ENCODE measurements at regions not wholly inside any gene's neighbourhood (a gene's known extent, or its start where the extent isn't known, plus 50 kb on each side); places are given as distances from the start of the nearest gene placed in this dataset.
"Not testable (repeated sequence)": the region's sequence is repeated elsewhere in the genome, so short reads cannot be mapped to it uniquely, and the experiment has no call there.

DNA sequence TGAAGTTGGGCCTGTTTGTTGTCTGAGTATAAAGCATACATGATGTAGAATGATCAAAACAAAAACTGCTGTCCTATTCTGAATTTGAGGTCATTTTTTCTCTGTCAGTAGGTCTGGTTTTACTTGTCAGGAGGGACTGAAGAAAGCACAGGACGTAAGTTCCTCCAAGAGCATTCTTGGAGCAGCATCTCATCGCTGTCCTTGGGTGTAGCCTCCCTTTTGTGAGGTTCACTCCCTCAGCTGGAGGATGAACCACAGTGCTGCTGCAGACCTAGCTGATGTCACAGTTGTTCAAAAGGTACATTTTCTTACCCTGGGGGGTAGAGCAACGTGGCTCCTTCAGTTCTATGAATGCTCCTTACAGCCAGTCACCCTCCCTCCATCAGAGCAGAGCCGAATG lies 490.0 kb upstream of the TBL1XR1 start:
- no peak for DNase-seq (ENCODE audit: extremely low read depth in 1 of 2, low read depth in 1 of 2)

- no peak for DNase-seq (ENCODE audit: extremely low read depth in 1 of 2, low read depth in 1 of 2)
Measured at GRCh38 chr3:177688152-177688551, 490.9 kb upstream of the TBL1XR1 start.

DNA sequence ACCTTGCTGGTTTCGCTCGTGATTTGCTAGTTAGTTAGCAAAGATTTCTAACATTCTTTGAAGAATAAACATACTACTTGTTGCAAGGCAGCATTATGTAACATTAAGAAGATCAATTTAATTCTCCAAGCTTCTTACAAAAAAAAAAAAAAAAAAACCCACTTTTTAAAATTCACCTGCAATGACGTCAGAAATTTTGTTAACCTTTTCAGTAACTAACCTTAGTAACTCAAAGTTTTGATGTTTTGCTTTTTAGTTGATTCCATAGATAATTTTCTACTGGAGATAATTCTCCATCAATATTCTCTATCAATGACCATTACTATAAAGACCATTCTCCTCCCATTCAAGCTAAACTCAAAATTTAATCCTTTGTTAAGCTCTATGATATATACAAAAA lies 491.8 kb upstream of the TBL1XR1 start:
- DNase-seq (ENCODE audit: extremely low read depth in 1 of 2, low read depth in 1 of 2), result no peak

DNA sequence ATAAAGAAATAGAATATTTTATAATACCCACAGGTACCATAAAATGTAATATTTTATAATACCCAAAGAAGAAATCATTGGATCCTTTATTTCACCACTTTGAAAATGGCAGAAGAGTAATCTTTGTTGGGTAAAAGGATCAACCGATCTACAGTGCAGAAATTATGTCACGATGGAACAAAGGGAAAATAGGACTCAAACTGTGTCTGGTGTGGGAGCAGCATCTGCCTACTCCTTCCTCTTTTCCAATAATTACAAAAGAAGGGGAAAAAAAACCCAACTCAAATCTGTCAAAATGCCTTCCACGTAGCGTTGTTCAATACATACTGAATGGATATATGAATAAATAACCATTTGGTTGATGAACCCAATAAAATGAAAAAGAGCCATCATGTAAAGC lies 492.6 kb upstream of the TBL1XR1 start:
- no peak for DNase-seq (ENCODE audit: extremely low read depth in 1 of 2, low read depth in 1 of 2)

GRCh38 chr3:177690306-177690705 lies 493.0 kb upstream of the TBL1XR1 start:
- DNase-seq (ENCODE audit: extremely low read depth in 1 of 2, low read depth in 1 of 2), result no peak

DNA sequence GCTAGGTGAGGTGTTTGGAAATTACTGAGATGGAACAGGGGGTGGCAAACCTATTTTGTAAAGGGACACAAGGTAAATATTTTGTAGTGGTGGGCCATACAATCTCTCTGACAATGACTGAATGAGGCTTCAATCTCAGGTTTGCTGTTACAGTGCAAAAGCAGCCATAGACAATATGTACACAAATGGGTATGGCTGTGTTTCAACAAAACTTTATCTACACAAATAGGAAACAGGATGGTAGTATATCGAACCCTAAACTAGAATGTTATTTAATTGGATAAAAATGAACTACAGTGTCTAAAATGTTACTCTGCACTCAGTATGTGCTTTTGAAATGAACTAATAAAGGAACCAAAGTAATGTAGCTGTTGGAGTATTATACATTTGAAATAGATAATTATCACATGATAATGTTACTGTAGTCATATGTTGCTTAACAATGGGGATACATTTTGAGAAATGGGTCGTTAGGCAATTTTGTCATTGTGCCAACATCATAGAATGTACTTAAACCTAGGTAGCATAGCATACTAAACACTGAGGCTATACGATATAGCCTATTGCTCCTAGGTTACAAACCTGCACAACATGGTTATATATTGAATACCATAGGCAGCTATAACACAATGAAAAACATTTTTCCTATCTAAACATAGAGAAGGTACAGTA lies 495.2 kb upstream of the TBL1XR1 start:
- no peak for DNase-seq (ENCODE audit: extremely low read depth in 1 of 2, low read depth in 1 of 2)

DNA sequence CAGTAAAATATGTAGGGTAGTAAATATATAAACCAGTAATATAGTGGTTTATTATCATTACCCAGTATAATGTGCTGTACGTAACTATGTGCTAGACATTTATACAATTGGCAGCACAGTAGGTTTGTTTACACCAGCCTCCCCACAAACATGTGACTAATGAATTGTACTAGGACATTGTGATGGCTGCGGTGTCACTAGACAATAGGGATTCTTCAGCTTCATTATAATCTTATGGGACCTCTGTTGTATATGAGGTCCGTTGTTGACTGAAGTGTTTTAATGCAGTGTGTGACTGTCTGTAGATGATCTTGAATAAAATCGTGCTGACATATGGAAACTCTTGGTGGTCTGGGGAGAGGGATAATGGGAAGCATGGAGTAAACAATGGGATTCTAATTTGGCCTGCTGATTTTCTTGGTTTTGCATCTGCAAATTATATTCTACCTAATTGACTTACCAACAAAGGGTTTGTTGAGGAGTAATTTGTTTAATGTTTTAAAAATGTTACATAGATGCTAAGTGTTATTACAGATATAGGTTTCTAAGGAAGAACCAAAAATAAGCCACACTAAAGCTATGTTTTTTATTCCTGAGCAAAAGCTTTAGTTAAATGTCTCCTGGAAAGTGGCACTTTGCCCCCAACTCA lies 496.5 kb upstream of the TBL1XR1 start:
- DNase-seq (ENCODE audit: extremely low read depth in 1 of 2, low read depth in 1 of 2), result no peak

DNA sequence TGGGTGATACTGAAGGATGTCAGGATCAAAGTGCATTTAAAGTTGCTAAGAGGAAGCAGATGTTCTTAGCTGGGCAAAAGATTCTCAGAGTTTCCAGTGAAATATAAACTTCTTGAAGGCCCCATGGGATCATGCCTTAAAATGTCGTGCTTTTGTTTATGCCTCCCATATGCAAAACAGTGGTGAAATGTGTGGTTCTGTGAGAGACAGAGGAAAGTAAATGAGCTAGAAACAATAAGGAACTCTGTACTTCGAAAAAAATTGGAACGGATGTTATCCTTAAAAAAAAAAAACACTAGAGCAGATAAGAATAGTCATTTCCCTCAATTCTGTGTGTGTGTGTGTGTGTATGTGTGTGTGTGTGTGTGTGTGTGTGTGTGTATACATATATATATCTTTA lies 497.0 kb upstream of the TBL1XR1 start:
- no peak for DNase-seq (ENCODE audit: extremely low read depth in 1 of 2, low read depth in 1 of 2)

DNA sequence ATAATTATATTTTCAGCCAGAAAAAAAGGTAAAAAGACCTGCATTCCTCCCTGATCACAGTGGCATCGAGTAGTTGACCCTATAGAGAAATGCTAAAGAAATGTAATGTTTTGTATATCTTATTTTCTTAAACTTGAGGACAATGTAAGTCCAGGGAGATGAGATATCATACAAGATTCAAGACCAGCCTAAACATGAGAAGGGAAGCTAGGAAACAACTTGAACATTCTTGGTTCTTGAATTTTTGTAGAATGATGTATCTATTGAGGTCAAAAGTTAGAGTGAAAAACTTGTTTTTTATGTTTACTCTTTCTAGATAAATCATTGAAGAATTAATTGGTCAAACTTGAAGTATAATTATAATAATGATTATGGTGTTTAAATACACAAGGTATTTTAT lies 497.7 kb upstream of the TBL1XR1 start:
- no peak for DNase-seq (ENCODE audit: extremely low read depth in 1 of 2, low read depth in 1 of 2)

- DNase-seq (ENCODE audit: extremely low read depth in 1 of 2, low read depth in 1 of 2), result no peak
Measured at GRCh38 chr3:177700117-177700516, 502.8 kb upstream of the TBL1XR1 start.

DNA sequence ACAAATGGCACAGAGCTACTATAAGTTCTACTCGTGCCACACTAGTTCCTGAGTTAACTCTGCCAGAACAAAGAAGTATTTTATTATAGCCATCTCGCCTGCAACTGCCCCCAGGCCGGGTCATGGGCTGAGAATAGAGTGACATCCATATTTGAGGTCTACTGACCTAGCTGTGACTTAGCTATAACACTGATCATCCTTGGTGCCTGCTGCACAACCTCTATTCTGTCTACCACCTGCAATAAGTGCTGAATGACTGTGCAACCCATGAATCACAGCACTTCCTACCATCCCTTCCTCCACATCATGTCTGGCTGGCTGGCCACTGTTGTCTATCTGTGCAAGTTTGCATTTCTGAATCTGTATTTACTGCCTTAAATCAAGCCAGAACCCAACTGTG lies 506.5 kb upstream of the TBL1XR1 start:
- DNase-seq (ENCODE audit: extremely low read depth in 1 of 2, low read depth in 1 of 2), result no peak

- DNase-seq (ENCODE audit: extremely low read depth in 1 of 2, low read depth in 1 of 2), result no peak
Measured at GRCh38 chr3:177705976-177706823, 508.9 kb upstream of the TBL1XR1 start.

DNA sequence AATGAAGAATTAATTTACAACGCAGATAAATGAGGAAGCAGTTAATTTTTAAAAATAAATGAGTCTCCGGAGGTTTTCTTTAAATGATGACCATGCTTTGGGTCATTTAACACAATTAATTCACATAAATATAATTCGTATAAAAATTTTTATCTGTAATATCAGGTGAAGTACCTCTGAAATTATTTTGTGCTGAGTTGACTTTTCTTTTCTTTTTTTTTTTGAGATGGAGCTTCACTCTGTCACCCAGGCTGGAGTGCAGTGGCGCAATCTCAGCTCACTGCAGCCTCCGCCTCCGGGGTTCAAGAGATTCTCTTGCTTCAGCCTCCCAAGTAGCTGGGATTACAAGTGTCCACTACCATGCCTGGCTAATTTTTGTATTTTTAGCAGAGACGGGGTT lies 512.2 kb upstream of the TBL1XR1 start:
- DNase-seq (ENCODE audit: extremely low read depth in 1 of 2, low read depth in 1 of 2), result not testable (repeated sequence)

GRCh38 chr3:177710506-177710905 lies 513.2 kb upstream of the TBL1XR1 start:
- DNase-seq (ENCODE audit: extremely low read depth in 1 of 2, low read depth in 1 of 2), result no peak

- no peak for DNase-seq (ENCODE audit: extremely low read depth in 1 of 2, low read depth in 1 of 2)
Measured at GRCh38 chr3:177711637-177712036, 514.4 kb upstream of the TBL1XR1 start.

DNA sequence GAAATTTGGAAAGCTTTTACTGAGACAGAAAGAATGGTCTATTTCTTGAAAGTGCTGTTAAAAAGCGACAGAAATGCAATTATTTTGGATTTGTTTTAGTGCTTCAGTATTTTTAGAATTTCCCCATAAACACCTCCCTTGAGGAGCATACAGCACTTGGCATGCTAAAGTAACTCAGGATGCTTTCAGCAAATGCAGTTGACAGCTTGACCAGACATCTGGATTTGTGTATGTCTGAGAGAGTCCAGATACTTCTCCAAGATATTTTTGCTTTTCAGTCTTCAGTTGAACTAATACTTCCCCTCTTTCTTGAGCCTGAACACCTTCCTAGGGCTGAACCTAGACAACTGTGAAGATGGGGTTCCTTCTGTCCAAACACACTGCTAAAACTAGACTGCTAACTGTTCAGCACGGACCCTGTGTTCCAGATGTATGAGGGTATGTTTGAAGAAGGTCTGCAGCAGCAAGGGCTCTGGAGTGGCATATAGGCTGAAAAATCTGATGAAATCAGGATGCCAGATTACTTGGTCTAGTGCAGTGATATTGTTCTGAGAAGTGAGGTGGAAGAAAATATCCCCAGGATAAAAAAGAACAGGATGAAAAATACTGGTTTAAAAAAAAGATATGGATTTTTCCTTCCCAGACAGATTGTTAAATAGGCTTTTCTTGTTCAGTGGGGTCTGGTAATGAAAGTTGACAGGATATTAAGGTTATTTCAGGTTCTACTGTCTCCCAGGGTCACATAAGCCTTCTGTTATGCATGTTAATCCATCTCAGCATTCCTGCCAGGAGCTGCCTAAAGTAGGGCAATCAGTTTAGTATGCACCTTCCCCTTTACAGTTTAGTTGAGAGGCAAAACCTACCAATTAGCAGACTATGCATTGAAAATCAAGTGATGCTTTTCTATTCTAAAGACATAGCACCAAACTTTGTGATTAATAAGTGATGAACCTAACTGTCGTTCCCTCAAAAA lies 516.9 kb upstream of the TBL1XR1 start:
- DNase-seq (ENCODE audit: extremely low read depth in 1 of 2, low read depth in 1 of 2), result no peak

- no peak for DNase-seq (ENCODE audit: extremely low read depth in 1 of 2, low read depth in 1 of 2)
Measured at GRCh38 chr3:177714945-177715344, 517.7 kb upstream of the TBL1XR1 start.

- no peak for DNase-seq (ENCODE audit: extremely low read depth in 1 of 2, low read depth in 1 of 2)
Measured at GRCh38 chr3:177715980-177716379, 518.7 kb upstream of the TBL1XR1 start.

GRCh38 chr3:177720927-177721326 lies 523.6 kb upstream of the TBL1XR1 start:
- not testable (repeated sequence) for DNase-seq (ENCODE audit: extremely low read depth in 1 of 2, low read depth in 1 of 2)

DNA sequence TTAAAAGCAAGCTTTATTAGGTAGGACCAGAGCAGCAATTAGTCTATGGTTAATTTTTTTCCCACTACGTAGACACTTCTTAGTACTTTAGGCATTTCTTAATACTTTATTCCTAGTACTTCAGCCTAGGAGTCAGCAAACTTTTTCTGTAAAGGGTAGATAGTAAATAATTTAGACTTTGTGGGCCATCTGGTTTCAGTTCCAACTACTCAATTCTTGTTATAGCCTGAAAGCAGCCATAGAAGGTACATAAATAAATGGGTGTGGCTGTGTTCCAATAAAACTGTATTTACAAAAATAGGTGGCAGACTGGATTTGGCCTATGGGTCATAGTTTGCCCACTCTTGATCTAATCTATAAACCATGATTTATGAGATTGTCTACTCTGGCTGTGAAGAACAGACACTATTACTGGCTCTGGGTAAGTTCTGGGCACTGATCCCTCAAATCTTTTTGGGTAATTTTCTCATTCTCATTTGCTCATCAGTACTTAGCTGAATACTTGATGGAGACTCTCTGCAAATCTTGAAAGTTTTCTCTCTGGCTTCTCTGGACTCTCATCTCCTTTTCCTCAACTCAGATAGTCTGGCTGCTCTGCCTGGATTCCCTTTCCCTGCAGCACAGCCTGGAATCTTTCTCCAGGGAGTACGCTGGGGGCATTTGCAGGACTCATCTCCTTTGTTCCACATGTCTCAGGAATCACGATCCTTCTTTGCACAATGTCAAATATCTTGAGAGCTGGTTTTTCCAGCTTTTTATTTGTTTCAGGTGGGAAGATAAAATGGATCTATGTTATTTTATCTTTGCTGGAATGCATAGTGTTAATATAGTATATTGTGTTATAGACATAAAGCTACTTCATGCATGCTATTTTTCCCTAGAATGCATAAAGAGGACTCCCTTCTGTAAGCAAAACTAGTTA lies 524.8 kb upstream of the TBL1XR1 start:
- DNase-seq (ENCODE audit: extremely low read depth in 1 of 2, low read depth in 1 of 2), result no peak
